ENCODE measurements at regions not wholly inside any gene's neighbourhood (a gene's known extent, or its start where the extent isn't known, plus 50 kb on each side); places are given as distances from the start of the nearest gene placed in this dataset.

GRCh38 chr4:111695677-111696076 is 449.6 kb upstream of the FAM241A start:
- H3K27ac ChIP-seq (ENCODE audit: low read length): no peak overlapping the region
- H3K4me3 ChIP-seq (ENCODE audit: low read depth in 1 of 2, low read length in 2 of 2): no peak overlapping the region
- H3K27me3 ChIP-seq (ENCODE audit: insufficient read depth, low read length, poor library complexity): no peaks in the 10 kb centered on the region
- no peak for DNase-seq
- no peak overlapping the region for H3K9ac ChIP-seq (ENCODE audit: low read depth, low read length)
- no peaks in the 10 kb centered on the region for H3K79me2 ChIP-seq (ENCODE audit: insufficient read depth, low read length)
- no peak overlapping the region for H2AFZ ChIP-seq (ENCODE audit: low read depth, low read length)
- no peaks in the 10 kb centered on the region for H4K20me1 ChIP-seq (ENCODE audit: insufficient read depth, low read length)
- H3K9me3 ChIP-seq (ENCODE audit: insufficient read depth, low read length, severe bottlenecking): no peaks in the 10 kb centered on the region
- H3K4me2 ChIP-seq (ENCODE audit: insufficient read depth, low read length): no peak overlapping the region
- ATAC-seq (ENCODE audit: insufficient read depth, low read depth): no peak
- no peaks in the 10 kb centered on the region for H3K4me1 ChIP-seq (ENCODE audit: insufficient read depth, low read length)
- no peaks in the 10 kb centered on the region for H3K36me3 ChIP-seq (ENCODE audit: insufficient read depth, low read length)
- TF ChIP-seq, protein P1, sequence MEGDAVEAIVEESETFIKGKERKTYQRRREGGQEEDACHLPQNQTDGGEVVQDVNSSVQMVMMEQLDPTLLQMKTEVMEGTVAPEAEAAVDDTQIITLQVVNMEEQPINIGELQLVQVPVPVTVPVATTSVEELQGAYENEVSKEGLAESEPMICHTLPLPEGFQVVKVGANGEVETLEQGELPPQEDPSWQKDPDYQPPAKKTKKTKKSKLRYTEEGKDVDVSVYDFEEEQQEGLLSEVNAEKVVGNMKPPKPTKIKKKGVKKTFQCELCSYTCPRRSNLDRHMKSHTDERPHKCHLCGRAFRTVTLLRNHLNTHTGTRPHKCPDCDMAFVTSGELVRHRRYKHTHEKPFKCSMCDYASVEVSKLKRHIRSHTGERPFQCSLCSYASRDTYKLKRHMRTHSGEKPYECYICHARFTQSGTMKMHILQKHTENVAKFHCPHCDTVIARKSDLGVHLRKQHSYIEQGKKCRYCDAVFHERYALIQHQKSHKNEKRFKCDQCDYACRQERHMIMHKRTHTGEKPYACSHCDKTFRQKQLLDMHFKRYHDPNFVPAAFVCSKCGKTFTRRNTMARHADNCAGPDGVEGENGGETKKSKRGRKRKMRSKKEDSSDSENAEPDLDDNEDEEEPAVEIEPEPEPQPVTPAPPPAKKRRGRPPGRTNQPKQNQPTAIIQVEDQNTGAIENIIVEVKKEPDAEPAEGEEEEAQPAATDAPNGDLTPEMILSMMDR (IDR thresholded peaks at IDR 0.05; ENCODE audit: borderline replicate concordance, extremely low read depth, low read length, poor library complexity, severe bottlenecking): no peak
- TF ChIP-seq EZH2 (IDR thresholded peaks at IDR 0.05; ENCODE audit: borderline replicate concordance, low read depth, low read length, severe bottlenecking): no peak

GRCh38 chr4:111696505-111696904 is 448.7 kb upstream of the FAM241A start:
- Histone ChIP-seq H3K4me3 (ENCODE audit: low read depth in 1 of 2, low read length in 2 of 2) (no peak overlapping the region), H2AFZ (ENCODE audit: low read depth, low read length) (no peak overlapping the region), H3K79me2 (ENCODE audit: insufficient read depth, low read length) (no peaks in the 10 kb centered on the region), H3K4me1 (ENCODE audit: insufficient read depth, low read length) (no peaks in the 10 kb centered on the region), H4K20me1 (ENCODE audit: insufficient read depth, low read length) (no peaks in the 10 kb centered on the region), H3K9ac (ENCODE audit: low read depth, low read length) (no peak overlapping the region), H3K36me3 (ENCODE audit: insufficient read depth, low read length) (no peaks in the 10 kb centered on the region), H3K4me2 (ENCODE audit: insufficient read depth, low read length) (no peak overlapping the region), H3K27ac (ENCODE audit: low read length) (no peak overlapping the region), H3K9me3 (ENCODE audit: insufficient read depth, low read length, severe bottlenecking) (no peaks in the 10 kb centered on the region), H3K27me3 (ENCODE audit: insufficient read depth, low read length, poor library complexity) (no peaks in the 10 kb centered on the region)
- no peak for ATAC-seq (ENCODE audit: insufficient read depth, low read depth)
- DNase-seq: no peak
- TF ChIP-seq, protein P1 (IDR thresholded peaks at IDR 0.05; ENCODE audit: borderline replicate concordance, extremely low read depth, low read length, poor library complexity, severe bottlenecking): no peak
- no peak for TF ChIP-seq EZH2 (IDR thresholded peaks at IDR 0.05; ENCODE audit: borderline replicate concordance, low read depth, low read length, severe bottlenecking)

DNA sequence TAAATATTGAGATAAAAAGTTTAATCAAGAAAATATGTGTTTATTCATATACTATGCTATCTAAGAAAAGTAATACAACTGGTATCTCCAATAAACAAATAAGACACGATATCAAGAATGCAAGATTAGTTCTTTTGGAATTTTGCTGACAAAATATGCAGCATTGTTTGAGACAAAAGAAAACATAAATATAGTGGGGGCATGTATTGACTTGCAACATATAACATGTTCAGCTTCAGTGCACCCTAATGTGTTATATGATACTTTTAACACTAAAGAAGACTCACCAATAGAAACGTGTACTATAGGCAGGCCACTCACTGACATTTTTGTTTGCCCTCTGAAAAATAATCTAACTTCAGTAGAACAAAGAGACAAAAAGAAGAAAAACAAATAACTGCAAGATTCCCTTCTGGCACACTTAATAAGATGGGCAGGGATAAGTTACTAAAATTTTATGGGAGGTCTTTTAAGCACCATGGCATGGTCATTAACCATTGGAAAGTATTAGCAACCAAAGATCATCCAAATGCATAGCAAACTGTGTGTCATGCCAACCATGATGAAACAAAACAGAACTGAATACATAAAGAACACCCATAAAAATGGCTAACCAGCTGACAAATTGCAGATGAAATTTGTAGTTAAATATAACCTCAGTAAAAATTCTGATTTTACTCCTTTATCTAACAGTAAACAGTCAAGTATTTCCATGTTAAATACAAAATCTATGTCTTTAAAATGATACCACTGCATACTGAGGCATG is 447.9 kb upstream of the FAM241A start:
- Histone ChIP-seq H3K9me3 (ENCODE audit: insufficient read depth, low read length, severe bottlenecking) (no peaks in the 10 kb centered on the region), H3K27ac (ENCODE audit: low read length) (no peak overlapping the region), H3K4me3 (ENCODE audit: low read depth in 1 of 2, low read length in 2 of 2) (no peak overlapping the region), H4K20me1 (ENCODE audit: insufficient read depth, low read length) (no peaks in the 10 kb centered on the region), H3K79me2 (ENCODE audit: insufficient read depth, low read length) (no peaks in the 10 kb centered on the region), H3K9ac (ENCODE audit: low read depth, low read length) (no peak overlapping the region), H2AFZ (ENCODE audit: low read depth, low read length) (no peak overlapping the region), H3K36me3 (ENCODE audit: insufficient read depth, low read length) (no peaks in the 10 kb centered on the region), H3K4me2 (ENCODE audit: insufficient read depth, low read length) (no peak overlapping the region), H3K4me1 (ENCODE audit: insufficient read depth, low read length) (no peaks in the 10 kb centered on the region), H3K27me3 (ENCODE audit: insufficient read depth, low read length, poor library complexity) (no peaks in the 10 kb centered on the region)
- TF ChIP-seq, protein P1 (IDR thresholded peaks at IDR 0.05; ENCODE audit: borderline replicate concordance, extremely low read depth, low read length, poor library complexity, severe bottlenecking): no peak
- no peak for TF ChIP-seq EZH2 (IDR thresholded peaks at IDR 0.05; ENCODE audit: borderline replicate concordance, low read depth, low read length, severe bottlenecking)
- DNase-seq (no peak), ATAC-seq (ENCODE audit: insufficient read depth, low read depth) (no peak)

All from DND-41 (cell line).